ENCODE measurements at regions not wholly inside any gene's neighbourhood (a gene's known extent, or its start where the extent isn't known, plus 50 kb on each side); places are given as distances from the start of the nearest gene placed in this dataset.

GRCh38 chr5:125011419-125011818 lies 265.0 kb upstream of the ZNF608 start:
- no peak for TF ChIP-seq CTCF (IDR thresholded peaks at IDR 0.05)
- TF ChIP-seq EP300 (IDR thresholded peaks at IDR 0.05) = no peak

All from tibial nerve (tissue), 4 donors.